Pancreas (tissue), 10 donors: ENCODE measurements at regions not wholly inside any gene's neighbourhood (a gene's known extent, or its start where the extent isn't known, plus 50 kb on each side); places are given as distances from the start of the nearest gene placed in this dataset.

Experiments
- ATAC-seq, 4 donors: fragments of 200-7000 bp; cut with Tn5 transposase; one replicate each; pipeline versions ENCODE4 v1.8.0 to v1.9.1; 2020; ENCODE audit warnings: mild to moderate bottlenecking in 4 of 4, moderate library complexity in 4 of 4
- DNase-seq, 6 donors: peaks; one replicate each; pipeline ENCODE4 v3.0.0-alpha.2; 2020
- FAIRE-seq: peaks from 2 replicates; lab custom pipeline; 2012; peaks lifted over from hg19 to GRCh38; lab: Jason Lieb, UNC
- H3K27ac ChIP-seq, 4 donors: fragments of 200-600 bp; sonication (generic); 1 replicate in 3 of 4; 2 replicates in 1 of 4; pipeline versions ENCODE4 v1.5.0 to v1.8.0; 2020
- H3K27me3 ChIP-seq, 4 donors: fragments of 200-600 bp; one replicate each; pipeline ENCODE4 v1.8.0; 2021
- H3K36me3 ChIP-seq, 3 donors: fragments of 200-600 bp; sonication (generic) in 1 of 3; one replicate each; pipeline versions ENCODE4 v1.5.0 to v1.8.0; 2020 to 2021
- H3K4me1 ChIP-seq, 3 donors: fragments of 200-600 bp; one replicate each; pipeline ENCODE4 v1.8.0; 2021
- H3K4me3 ChIP-seq, 4 donors: fragments of 200-600 bp; sonication (generic) in 2 of 4; one replicate each; pipeline versions ENCODE4 v1.5.0 to v1.8.0; 2020 to 2021
- H3K9me3 ChIP-seq, 4 donors: fragments of 200-600 bp; one replicate each; pipeline ENCODE4 v1.8.0; 2021
- WGBS, 2 donors: extraction: QIAGEN DNeasy Blood & Tissue Kit; methylation state at CpG; one replicate each; pipeline ENCODE4 v1.1.7; 2013; 5-methylcytosine and 5-hydroxymethylcytosine counted together
- intact Hi-C, 3 donors: fragments of 100-400 bp; cut with DNase I; formaldehyde crosslinking; loops; one replicate each; pipeline versions ENCODE4 v1.11.1 to v1.14.2; 2022
- TF ChIP-seq, protein P1 (sequence below), 4 donors: fragments of 200-600 bp; sonication (generic) in 3 of 4; IDR thresholded peaks; one replicate each; pipeline versions ENCODE4 v1.5.0 to v1.8.0; 2021; ENCODE audit warnings: antibody characterized with exemption in 4 of 4
- donor health status: healthy with polysubstance abuse.
- donor health status: DM: no; HTN: no; CAD: no; lungs with moderate emphysema.
- donor health status: DM: no; HTN: no; CAD: no.
- donor health status: control.
- donor health status: control.
- donor health status: Bipolar disorder and iron deficiency.
- donor health status: DM: yes; HTN: yes; CAD: no.
- donor health status: DM: no; HTN: no; CAD: no.
- donor health status: DM: no; HTN: no; CAD: no.
- donor health status: DM: yes; HTN: yes; CAD: no.

- H3K4me3 ChIP-seq = no peak overlapping the region
- ATAC-seq (no peak), FAIRE-seq (no peak), DNase-seq (no peak)
- H3K4me1 ChIP-seq = peaks cover 0 to 8% (median 4%) of the 10 kb centered on the region in 3 donors
- no peaks in the 10 kb centered on the region for H3K36me3 ChIP-seq
- H3K27ac ChIP-seq = peak overlapping the region in 1 of 4 donors; percentile 31
- intact Hi-C loops = no loop called here
- TF ChIP-seq, protein P1, sequence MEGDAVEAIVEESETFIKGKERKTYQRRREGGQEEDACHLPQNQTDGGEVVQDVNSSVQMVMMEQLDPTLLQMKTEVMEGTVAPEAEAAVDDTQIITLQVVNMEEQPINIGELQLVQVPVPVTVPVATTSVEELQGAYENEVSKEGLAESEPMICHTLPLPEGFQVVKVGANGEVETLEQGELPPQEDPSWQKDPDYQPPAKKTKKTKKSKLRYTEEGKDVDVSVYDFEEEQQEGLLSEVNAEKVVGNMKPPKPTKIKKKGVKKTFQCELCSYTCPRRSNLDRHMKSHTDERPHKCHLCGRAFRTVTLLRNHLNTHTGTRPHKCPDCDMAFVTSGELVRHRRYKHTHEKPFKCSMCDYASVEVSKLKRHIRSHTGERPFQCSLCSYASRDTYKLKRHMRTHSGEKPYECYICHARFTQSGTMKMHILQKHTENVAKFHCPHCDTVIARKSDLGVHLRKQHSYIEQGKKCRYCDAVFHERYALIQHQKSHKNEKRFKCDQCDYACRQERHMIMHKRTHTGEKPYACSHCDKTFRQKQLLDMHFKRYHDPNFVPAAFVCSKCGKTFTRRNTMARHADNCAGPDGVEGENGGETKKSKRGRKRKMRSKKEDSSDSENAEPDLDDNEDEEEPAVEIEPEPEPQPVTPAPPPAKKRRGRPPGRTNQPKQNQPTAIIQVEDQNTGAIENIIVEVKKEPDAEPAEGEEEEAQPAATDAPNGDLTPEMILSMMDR (IDR thresholded peaks at IDR 0.05) = no peak
- H3K9me3 ChIP-seq = no peaks in the 10 kb centered on the region
- no peaks in the 10 kb centered on the region for H3K27me3 ChIP-seq
- 78% methylated on average over 16 of the region's 16 CpGs for WGBS, 2 donors
Observed at GRCh38 chr1:87685311-87686135, 356.8 kb downstream of the LMO4 start.

DNA sequence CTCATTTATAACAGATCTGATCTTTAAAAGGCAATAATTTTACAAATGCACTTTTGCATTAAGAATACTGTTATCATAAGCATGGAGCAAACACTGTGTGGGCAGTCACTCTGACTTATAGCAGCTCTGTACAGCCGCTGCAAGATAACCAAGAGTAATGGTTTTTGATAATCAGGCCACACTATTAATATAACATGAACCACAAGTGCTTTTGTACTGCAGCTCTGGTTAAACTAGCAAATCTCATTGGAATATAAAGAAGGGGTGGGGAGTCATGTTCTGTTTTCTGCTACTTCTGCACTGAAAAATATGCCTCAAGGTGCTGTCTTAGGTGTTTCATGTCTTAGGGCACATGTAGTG is 357.4 kb downstream of the LMO4 start:
- H3K4me3 ChIP-seq = no peak overlapping the region
- no peak overlapping the region for H3K27ac ChIP-seq
- intact Hi-C loops = no loop called here
- TF ChIP-seq, protein P1 (IDR thresholded peaks at IDR 0.05) = no peak
- 69 to 80% methylated on average over 1 of the region's 1 CpG for WGBS, 2 donors
- H3K27me3 ChIP-seq = no peaks in the 10 kb centered on the region
- peaks cover 0 to 8% (median 8%) of the 10 kb centered on the region in 3 donors for H3K4me1 ChIP-seq
- DNase-seq = no peak
- no peaks in the 10 kb centered on the region for H3K9me3 ChIP-seq
- H3K36me3 ChIP-seq = no peaks in the 10 kb centered on the region
- no peak for ATAC-seq
- no peak for FAIRE-seq

DNA sequence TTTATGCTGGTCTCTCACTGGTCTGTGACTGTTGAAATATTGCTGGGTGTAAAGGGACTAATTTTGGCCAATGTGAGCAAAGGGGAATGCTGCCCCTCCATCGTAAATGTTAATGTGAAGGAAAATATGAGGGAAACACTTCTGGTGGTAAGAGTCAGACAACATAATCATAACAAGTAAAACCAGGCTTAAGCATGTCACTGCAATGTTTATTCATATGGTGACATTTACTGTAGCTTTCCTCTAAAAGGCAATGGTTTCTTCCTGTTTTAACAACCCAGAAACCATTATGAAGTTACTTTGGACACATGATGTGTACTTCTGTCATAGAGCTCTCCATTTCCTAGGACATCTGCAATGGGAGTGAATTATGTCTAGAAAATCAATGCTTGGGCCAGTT is 358.0 kb downstream of the LMO4 start:
- 84 to 88% methylated on average over 1 of the region's 1 CpG for WGBS, 2 donors
- intact Hi-C loops = no loop called here
- FAIRE-seq (no peak), DNase-seq (no peak), ATAC-seq (no peak)
- no peak overlapping the region for H3K27ac ChIP-seq
- no peak overlapping the region for H3K4me3 ChIP-seq
- TF ChIP-seq, protein P1 (IDR thresholded peaks at IDR 0.05) = no peak
- H3K36me3 ChIP-seq = no peaks in the 10 kb centered on the region
- no peaks in the 10 kb centered on the region for H3K27me3 ChIP-seq
- H3K9me3 ChIP-seq = no peaks in the 10 kb centered on the region
- H3K4me1 ChIP-seq = peaks cover 0 to 8% (median 8%) of the 10 kb centered on the region in 3 donors

GRCh38 chr1:87688136-87688535 is 359.5 kb downstream of the LMO4 start:
- ATAC-seq = no peak
- Histone ChIP-seq H3K36me3 (no peaks in the 10 kb centered on the region), H3K4me1 (peaks cover 0 to 8% (median 8%) of the 10 kb centered on the region in 3 donors), H3K9me3 (no peaks in the 10 kb centered on the region), H3K4me3 (no peak overlapping the region), H3K27ac (no peak overlapping the region), H3K27me3 (no peaks in the 10 kb centered on the region)
- WGBS, 2 donors = 89 to 94% methylated on average over 5 of the region's 5 CpGs
- intact Hi-C loops = no loop called here
- TF ChIP-seq, protein P1 (IDR thresholded peaks at IDR 0.05) = no peak
- DNase-seq = no peak
- no peak for FAIRE-seq

DNA sequence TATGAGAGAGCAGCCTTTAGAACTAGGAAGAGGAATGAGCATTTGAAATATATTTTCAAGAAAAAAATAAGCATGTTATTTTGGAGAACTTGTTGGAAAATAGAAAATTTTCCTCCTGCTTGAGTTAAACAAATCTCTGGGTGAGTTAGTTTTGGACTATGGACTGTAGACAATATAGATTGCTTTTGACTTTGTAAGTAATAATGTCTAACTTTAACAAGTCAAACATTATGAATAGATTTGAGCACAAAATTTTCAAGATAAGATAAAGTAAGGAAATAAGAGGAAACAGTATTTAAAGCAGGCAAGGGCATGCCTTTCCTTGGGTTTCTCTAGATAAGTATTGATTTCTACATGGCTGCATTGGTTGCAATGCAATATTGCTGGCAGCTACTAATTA is 360.8 kb downstream of the LMO4 start:
- no peaks in the 10 kb centered on the region for H3K9me3 ChIP-seq
- H3K36me3 ChIP-seq = no peaks in the 10 kb centered on the region
- peak in 2 of 4 donors; percentile 58 to 60 for ATAC-seq
- intact Hi-C loops = no loop called here
- no peak for DNase-seq
- TF ChIP-seq, protein P1 (IDR thresholded peaks at IDR 0.05) = no peak
- peaks cover 0 to 8% (median 8%) of the 10 kb centered on the region in 3 donors for H3K4me1 ChIP-seq
- H3K27me3 ChIP-seq = no peaks in the 10 kb centered on the region
- H3K4me3 ChIP-seq = no peak overlapping the region
- FAIRE-seq = no peak
- H3K27ac ChIP-seq = no peak overlapping the region
